IMR-90 (cell line): ENCODE measurements at regions not wholly inside any gene's neighbourhood (a gene's known extent, or its start where the extent isn't known, plus 50 kb on each side); places are given as distances from the start of the nearest gene placed in this dataset.

Experiments used
- CEBPB ChIP-seq: IDR thresholded peaks from 2 replicates; pipeline ENCODE4 v1.6.1; 2012; ENCODE audit warnings: low read depth, low read length, improper control_type of control experiment
- CTCF ChIP-seq: conservative IDR thresholded peaks from 2 replicates; pipeline ENCODE4 v1.5.1; 2012; ENCODE audit warnings: mild to moderate bottlenecking, low read depth, low read length, improper control_type of control experiment
- NFE2L2 ChIP-seq: fragments of 150-350 bp; IDR thresholded peaks from 2 replicates; pipeline ENCODE4 v1.6.1; 2016; ENCODE audit warnings: low read depth, mild to moderate bottlenecking, low read length
- POLR2A ChIP-seq: IDR thresholded peaks from 2 replicates; pipeline ENCODE4 v1.6.1; 2012; ENCODE audit warnings: mild to moderate bottlenecking, low read depth, low read length

- TF ChIP-seq CTCF, result no peak
- TF ChIP-seq POLR2A, result no peak
- no peak for TF ChIP-seq NFE2L2
- no peak for TF ChIP-seq CEBPB
These were observed 152.9 kb upstream of the NFIB start for GRCh38 chr9:14466828-14467227.
